ENCODE measurements at regions not wholly inside any gene's neighbourhood (a gene's known extent, or its start where the extent isn't known, plus 50 kb on each side); places are given as distances from the start of the nearest gene placed in this dataset.

DNA sequence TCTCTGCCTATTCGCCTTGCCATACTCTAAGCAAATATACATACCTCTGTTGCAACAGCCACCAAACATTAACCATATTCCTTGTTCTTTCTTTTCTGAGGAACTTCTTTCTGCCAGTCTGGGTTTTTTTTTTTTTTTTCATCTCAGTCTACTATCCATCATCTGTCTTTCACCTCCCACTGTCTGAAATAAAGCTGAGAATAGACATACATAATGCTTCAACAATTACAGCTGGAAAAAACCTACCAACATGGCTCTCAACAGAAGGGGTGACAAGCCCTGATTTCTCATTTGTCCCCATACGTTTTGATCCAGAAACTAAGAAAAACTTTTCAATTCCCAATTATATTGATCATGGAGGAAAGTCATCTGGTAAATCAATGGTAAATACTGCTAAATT is 728.8 kb upstream of the POU3F3 start:
- H3K36me3 Mint-ChIP-seq (ENCODE audit: insufficient read depth in 1 of 3, low read depth in 3 of 3): peaks cover 0 to 1% (median 0%) of the 10 kb centered on the region in 3 experiments; a peak in 1 of 7 replicates
- H3K27ac Mint-ChIP-seq: no peak overlapping the region
- H3K79me2 ChIP-seq (ENCODE audit: insufficient read depth, low read length): no peaks in the 10 kb centered on the region
- no peaks in the 10 kb centered on the region for H3K27me3 Mint-ChIP-seq (ENCODE audit: low read depth)
- no peak overlapping the region for H3K27ac ChIP-seq (ENCODE audit: insufficient read length, low read depth, low read length)
- no peak overlapping the region for H2BK20ac ChIP-seq (ENCODE audit: low read depth, low read length, poor library complexity, severe bottlenecking)
- no peak overlapping the region for H3K56ac ChIP-seq (ENCODE audit: insufficient read length, low read depth, low read length)
- H2BK5ac ChIP-seq (ENCODE audit: insufficient read length, low read length): no peak overlapping the region
- no peak overlapping the region for H3K23ac ChIP-seq (ENCODE audit: insufficient read length, low read depth, low read length)
- H2AFZ ChIP-seq (ENCODE audit: low read length): no peak overlapping the region
- no peaks in the 10 kb centered on the region for H3K23me2 ChIP-seq (ENCODE audit: insufficient read length, low read depth, low read length, poor library complexity, severe bottlenecking)
- H3K4me1 ChIP-seq (ENCODE audit: insufficient read depth, low read length): peaks cover 6% of the 10 kb centered on the region; the same call in 1 of the 2 replicates
- H3K4me3 Mint-ChIP-seq: no peak overlapping the region
- no peaks in the 10 kb centered on the region for H3K27me3 ChIP-seq (ENCODE audit: insufficient read depth, low read length)
- no peaks in the 10 kb centered on the region for H4K20me1 ChIP-seq (ENCODE audit: control insufficient read depth, insufficient read depth, insufficient read length)
- H3K79me1 ChIP-seq (ENCODE audit: insufficient read depth, low read depth, low read length, poor library complexity, severe bottlenecking): no peaks in the 10 kb centered on the region
- no peak for DNase-seq
- no peak overlapping the region for H3K4me2 ChIP-seq (ENCODE audit: insufficient read depth, insufficient read length, low read length)
- H4K91ac ChIP-seq (ENCODE audit: insufficient read length, low read depth, low read length): no peak overlapping the region
- H3T11ph ChIP-seq (ENCODE audit: low read length): no peak overlapping the region
- no peak overlapping the region for H2BK120ac ChIP-seq (ENCODE audit: low read depth, low read length, poor library complexity, severe bottlenecking)
- no peak overlapping the region for H2AK5ac ChIP-seq (ENCODE audit: insufficient read length, low read length)
- no peaks in the 10 kb centered on the region for H3K9me3 Mint-ChIP-seq
- no peak overlapping the region for H3K9ac ChIP-seq (ENCODE audit: extremely low read depth, insufficient read length, low read length)
- H2BK12ac ChIP-seq (ENCODE audit: insufficient read length, low read depth, low read length): no peak overlapping the region
- H3K4me1 Mint-ChIP-seq: peaks cover 14 to 18% of the 10 kb centered on the region in 2 experiments
- WGBS (ENCODE audit: extremely low coverage, insufficient read length, low lambda C conversion rate): no CpG with 5 or more reads among the region's 2 CpGs
- no peak overlapping the region for H3K14ac ChIP-seq (ENCODE audit: insufficient read depth, low read length)
- H2BK15ac ChIP-seq (ENCODE audit: low read depth, low read length): no peak overlapping the region
- H3K4ac ChIP-seq (ENCODE audit: low read depth, low read length): no peak overlapping the region
- no peaks in the 10 kb centered on the region for H3K9me3 ChIP-seq (ENCODE audit: control insufficient read depth, low read depth, low read length)
- no peak overlapping the region for H4K8ac ChIP-seq (replicated peaks; ENCODE audit: insufficient read length, low read depth, low read length)
- no peak overlapping the region for H3K18ac ChIP-seq (ENCODE audit: insufficient read length, low read depth, low read length)
- TF ChIP-seq, protein P1, sequence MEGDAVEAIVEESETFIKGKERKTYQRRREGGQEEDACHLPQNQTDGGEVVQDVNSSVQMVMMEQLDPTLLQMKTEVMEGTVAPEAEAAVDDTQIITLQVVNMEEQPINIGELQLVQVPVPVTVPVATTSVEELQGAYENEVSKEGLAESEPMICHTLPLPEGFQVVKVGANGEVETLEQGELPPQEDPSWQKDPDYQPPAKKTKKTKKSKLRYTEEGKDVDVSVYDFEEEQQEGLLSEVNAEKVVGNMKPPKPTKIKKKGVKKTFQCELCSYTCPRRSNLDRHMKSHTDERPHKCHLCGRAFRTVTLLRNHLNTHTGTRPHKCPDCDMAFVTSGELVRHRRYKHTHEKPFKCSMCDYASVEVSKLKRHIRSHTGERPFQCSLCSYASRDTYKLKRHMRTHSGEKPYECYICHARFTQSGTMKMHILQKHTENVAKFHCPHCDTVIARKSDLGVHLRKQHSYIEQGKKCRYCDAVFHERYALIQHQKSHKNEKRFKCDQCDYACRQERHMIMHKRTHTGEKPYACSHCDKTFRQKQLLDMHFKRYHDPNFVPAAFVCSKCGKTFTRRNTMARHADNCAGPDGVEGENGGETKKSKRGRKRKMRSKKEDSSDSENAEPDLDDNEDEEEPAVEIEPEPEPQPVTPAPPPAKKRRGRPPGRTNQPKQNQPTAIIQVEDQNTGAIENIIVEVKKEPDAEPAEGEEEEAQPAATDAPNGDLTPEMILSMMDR (conservative IDR thresholded peaks at IDR 0.05): no peak
- H4K5ac ChIP-seq (ENCODE audit: insufficient read length, low read depth, low read length): no peak overlapping the region

All from H9 (cell line).